ENCODE measurements at regions not wholly inside any gene's neighbourhood (a gene's known extent, or its start where the extent isn't known, plus 50 kb on each side); places are given as distances from the start of the nearest gene placed in this dataset.

- no peak for ATAC-seq (ENCODE audit: low read depth)
- Histone ChIP-seq H4K20me1 (ENCODE audit: control insufficient read depth, insufficient read depth, low read length, poor library complexity, severe bottlenecking) (no peaks in the 10 kb centered on the region), H3K4me2 (replicated peaks; ENCODE audit: low read depth, low read length, poor library complexity, severe bottlenecking) (no peak overlapping the region), H3K36me3 (replicated peaks in 1 of 2; ENCODE audit: control extremely low read depth in 1 of 2, control insufficient read depth in 1 of 2, extremely low read depth in 1 of 2, insufficient read depth in 2 of 2, low read length in 1 of 2) (no peaks in the 10 kb centered on the region), H3K4me3 (ENCODE audit: control extremely low read depth in 1 of 5, extremely low read depth in 1 of 5, insufficient read depth in 1 of 5, low read depth in 2 of 5, low read length in 4 of 5) (no peak overlapping the region), H3K9ac (ENCODE audit: low read length) (no peak overlapping the region), H2AFZ (ENCODE audit: insufficient read depth, low read depth, low read length, poor library complexity, severe bottlenecking) (no peak overlapping the region), H3K27me3 (replicated peaks in 1 of 4; ENCODE audit: control extremely low read depth in 1 of 4, control insufficient read depth in 3 of 4, insufficient read depth in 4 of 4, low read length in 3 of 4) (peaks cover 0 to 14% (median 2%) of the 10 kb centered on the region in 4 experiments), H3K79me2 (ENCODE audit: control insufficient read depth, insufficient read depth, low read length) (no peaks in the 10 kb centered on the region), H3K27ac (ENCODE audit: low read length in 2 of 2) (no peak overlapping the region), H3K9me3 (ENCODE audit: control extremely low read depth in 1 of 3, control insufficient read depth in 2 of 3, insufficient read depth in 1 of 3, low read length in 2 of 3) (peaks cover 0 to 15% (median 11%) of the 10 kb centered on the region in 3 donors), H3K4me1 (ENCODE audit: control insufficient read depth in 2 of 2, insufficient read depth in 2 of 2, low read length in 2 of 2) (no peaks in the 10 kb centered on the region)
- H3K9me3 Mint-ChIP-seq (ENCODE audit: insufficient read depth) = peaks cover 1% of the 10 kb centered on the region
- WGBS (ENCODE audit: insufficient coverage) = 100% methylated on average over 1 of the region's 4 CpGs
- H3K27ac Mint-ChIP-seq = no peak overlapping the region
- H3K27me3 Mint-ChIP-seq = peaks cover 21% of the 10 kb centered on the region
- ChIA-PET CTCF (interaction anchor here (0.7 kb wide), 1 partner anchor 539 kb away, joined by 6 read pairs; no protein-coding TSS in a partner anchor), POLR2A (no interaction called here)
- intact Hi-C loops (cut with micrococcal nuclease) = no loop called here
- TF ChIP-seq CTCF (IDR thresholded peaks at IDR 0.05) = no peak
- TF ChIP-seq EZH2 (IDR thresholded peaks at IDR 0.05; ENCODE audit: borderline replicate concordance, insufficient read depth, low read depth, low read length, poor library complexity, severe bottlenecking) = no peak
- no peak overlapping the region for H3K4me3 Mint-ChIP-seq
- no peak for DNase-seq
- H3K4me1 Mint-ChIP-seq = peaks cover 2% of the 10 kb centered on the region
Observed at GRCh38 chr1:25113731-25114130, 118.6 kb downstream of the SYF2 start.

- TF ChIP-seq CTCF (IDR thresholded peaks at IDR 0.05) (no peak), EZH2 (IDR thresholded peaks at IDR 0.05; ENCODE audit: borderline replicate concordance, insufficient read depth, low read depth, low read length, poor library complexity, severe bottlenecking) (no peak)
- no peak for ATAC-seq (ENCODE audit: low read depth)
- Mint-ChIP-seq H3K4me1 (peaks cover 2% of the 10 kb centered on the region), H3K4me3 (no peak overlapping the region), H3K9me3 (ENCODE audit: insufficient read depth) (peaks cover 1% of the 10 kb centered on the region), H3K27ac (no peak overlapping the region), H3K27me3 (peaks cover 21% of the 10 kb centered on the region)
- intact Hi-C loops (cut with micrococcal nuclease) = no loop called here
- 84% methylated on average over 2 of the region's 3 CpGs for WGBS (ENCODE audit: insufficient coverage)
- peaks cover 0 to 14% (median 2%) of the 10 kb centered on the region in 4 experiments for H3K27me3 ChIP-seq (replicated peaks in 1 of 4; ENCODE audit: control extremely low read depth in 1 of 4, control insufficient read depth in 3 of 4, insufficient read depth in 4 of 4, low read length in 3 of 4)
- H3K4me2 ChIP-seq (replicated peaks; ENCODE audit: low read depth, low read length, poor library complexity, severe bottlenecking) = no peak overlapping the region
- CTCF ChIA-PET = interaction anchor here (0.7 kb wide), 1 partner anchor 539 kb away, joined by 6 read pairs; no protein-coding TSS in a partner anchor
- H3K79me2 ChIP-seq (ENCODE audit: control insufficient read depth, insufficient read depth, low read length) = no peaks in the 10 kb centered on the region
- H3K4me3 ChIP-seq (ENCODE audit: control extremely low read depth in 1 of 5, extremely low read depth in 1 of 5, insufficient read depth in 1 of 5, low read depth in 2 of 5, low read length in 4 of 5) = no peak overlapping the region
- peaks cover 0 to 15% (median 11%) of the 10 kb centered on the region in 3 donors for H3K9me3 ChIP-seq (ENCODE audit: control extremely low read depth in 1 of 3, control insufficient read depth in 2 of 3, insufficient read depth in 1 of 3, low read length in 2 of 3)
- H2AFZ ChIP-seq (ENCODE audit: insufficient read depth, low read depth, low read length, poor library complexity, severe bottlenecking) = no peak overlapping the region
- no peak overlapping the region for H3K9ac ChIP-seq (ENCODE audit: low read length)
- no peaks in the 10 kb centered on the region for H4K20me1 ChIP-seq (ENCODE audit: control insufficient read depth, insufficient read depth, low read length, poor library complexity, severe bottlenecking)
- no peaks in the 10 kb centered on the region for H3K4me1 ChIP-seq (ENCODE audit: control insufficient read depth in 2 of 2, insufficient read depth in 2 of 2, low read length in 2 of 2)
- DNase-seq = no peak
- no peak overlapping the region for H3K27ac ChIP-seq (ENCODE audit: low read length in 2 of 2)
- H3K36me3 ChIP-seq (replicated peaks in 1 of 2; ENCODE audit: control extremely low read depth in 1 of 2, control insufficient read depth in 1 of 2, extremely low read depth in 1 of 2, insufficient read depth in 2 of 2, low read length in 1 of 2) = no peaks in the 10 kb centered on the region
- POLR2A ChIA-PET = interaction anchor here (0.7 kb wide), 1 partner anchor 578 kb away, joined by 5 read pairs; no protein-coding TSS in a partner anchor
Observed at GRCh38 chr1:25113086-25113485, 119.2 kb downstream of the SYF2 start.
